KMS-11 (cell line): ENCODE measurements at regions not wholly inside any gene's neighbourhood (a gene's known extent, or its start where the extent isn't known, plus 50 kb on each side); places are given as distances from the start of the nearest gene placed in this dataset.

Experiments used
- H2AFZ ChIP-seq: fragments of 200-600 bp; sonication (generic); 2 replicates; pipeline ENCODE4 v1.6.1; 2016; ENCODE audit warnings: antibody characterized with exemption, mixed run types, low read depth
- H3K27ac ChIP-seq: fragments of 200-600 bp; sonication (generic); 2 replicates; pipeline ENCODE4 v1.6.1; 2016; ENCODE audit warnings: mild to moderate bottlenecking, mixed run types
- H3K27me3 ChIP-seq: fragments of 200-600 bp; sonication (generic); 2 replicates; pipeline ENCODE4 v1.6.1; 2017; ENCODE audit warnings: mild to moderate bottlenecking, low read depth, mixed run types, moderate library complexity; ENCODE audit not compliant: insufficient read depth
- H3K36me3 ChIP-seq: fragments of 200-600 bp; sonication (generic); 2 replicates; pipeline ENCODE4 v1.6.1; 2017; ENCODE audit warnings: mild to moderate bottlenecking, mixed run types; ENCODE audit not compliant: insufficient read depth
- H3K4me1 ChIP-seq: fragments of 200-600 bp; sonication (generic); 2 replicates; pipeline ENCODE4 v1.6.1; 2016; ENCODE audit warnings: mild to moderate bottlenecking, low read depth, mixed run types; ENCODE audit not compliant: poor library complexity, severe bottlenecking
- H3K4me2 ChIP-seq: fragments of 200-600 bp; sonication (generic); 2 replicates; pipeline ENCODE4 v1.7.0; 2016; ENCODE audit warnings: mild to moderate bottlenecking, mixed run types
- H3K4me3 ChIP-seq: fragments of 200-600 bp; sonication (generic); IDR thresholded peaks from 2 replicates; pipeline ENCODE4 v1.6.1; 2017; ENCODE audit warnings: low read depth, low read length, mixed read lengths; ENCODE audit not compliant: insufficient read depth
- H3K79me2 ChIP-seq: fragments of 200-600 bp; sonication (generic); 2 replicates; pipeline ENCODE4 v1.6.1; 2016; ENCODE audit warnings: low read depth, mixed run types; ENCODE audit not compliant: insufficient read depth
- H3K9ac ChIP-seq: fragments of 200-600 bp; sonication (generic); 2 replicates; pipeline ENCODE4 v1.6.1; 2016; ENCODE audit warnings: mild to moderate bottlenecking, mixed run types
- H4K20me1 ChIP-seq: fragments of 200-600 bp; sonication (generic); 2 replicates; pipeline ENCODE4 v1.6.1; 2016; ENCODE audit warnings: mild to moderate bottlenecking, mixed run types; ENCODE audit not compliant: insufficient read depth
- TF ChIP-seq, protein P1 (sequence below): fragments of 200-600 bp; sonication (generic); conservative IDR thresholded peaks from 2 replicates; pipeline ENCODE4 v1.6.1; 2017; ENCODE audit warnings: low read depth, mild to moderate bottlenecking, antibody characterized with exemption, low read length, moderate library complexity, mixed read lengths

DNA sequence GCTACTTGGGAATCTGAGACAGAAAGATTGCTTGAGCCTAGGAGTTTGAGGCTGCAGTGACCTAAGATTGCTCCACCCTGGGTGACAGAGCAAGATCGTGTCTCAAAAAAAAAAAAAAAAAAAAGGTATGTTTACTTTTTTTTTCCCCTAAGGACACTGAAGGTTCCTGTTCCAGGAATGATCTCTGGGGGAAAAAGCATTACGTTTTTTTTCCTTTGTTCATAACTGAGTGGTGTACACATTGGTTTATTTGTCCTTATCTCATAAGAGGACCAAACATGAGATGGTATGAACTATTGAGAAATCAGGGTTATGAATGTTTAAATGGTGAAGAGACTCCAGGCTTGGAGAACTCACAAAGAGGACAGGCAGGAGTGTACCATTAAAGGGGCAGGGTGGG is 120.4 kb upstream of the IL1RAPL2 start:
- no peak overlapping the region for H3K4me2 ChIP-seq
- H3K4me1 ChIP-seq = no peaks in the 10 kb centered on the region
- no peaks in the 10 kb centered on the region for H3K79me2 ChIP-seq
- no peak overlapping the region for H3K4me3 ChIP-seq
- H2AFZ ChIP-seq = no peak overlapping the region
- TF ChIP-seq, protein P1, sequence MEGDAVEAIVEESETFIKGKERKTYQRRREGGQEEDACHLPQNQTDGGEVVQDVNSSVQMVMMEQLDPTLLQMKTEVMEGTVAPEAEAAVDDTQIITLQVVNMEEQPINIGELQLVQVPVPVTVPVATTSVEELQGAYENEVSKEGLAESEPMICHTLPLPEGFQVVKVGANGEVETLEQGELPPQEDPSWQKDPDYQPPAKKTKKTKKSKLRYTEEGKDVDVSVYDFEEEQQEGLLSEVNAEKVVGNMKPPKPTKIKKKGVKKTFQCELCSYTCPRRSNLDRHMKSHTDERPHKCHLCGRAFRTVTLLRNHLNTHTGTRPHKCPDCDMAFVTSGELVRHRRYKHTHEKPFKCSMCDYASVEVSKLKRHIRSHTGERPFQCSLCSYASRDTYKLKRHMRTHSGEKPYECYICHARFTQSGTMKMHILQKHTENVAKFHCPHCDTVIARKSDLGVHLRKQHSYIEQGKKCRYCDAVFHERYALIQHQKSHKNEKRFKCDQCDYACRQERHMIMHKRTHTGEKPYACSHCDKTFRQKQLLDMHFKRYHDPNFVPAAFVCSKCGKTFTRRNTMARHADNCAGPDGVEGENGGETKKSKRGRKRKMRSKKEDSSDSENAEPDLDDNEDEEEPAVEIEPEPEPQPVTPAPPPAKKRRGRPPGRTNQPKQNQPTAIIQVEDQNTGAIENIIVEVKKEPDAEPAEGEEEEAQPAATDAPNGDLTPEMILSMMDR = no peak
- H4K20me1 ChIP-seq = no peaks in the 10 kb centered on the region
- no peaks in the 10 kb centered on the region for H3K36me3 ChIP-seq
- H3K27me3 ChIP-seq = no peaks in the 10 kb centered on the region
- H3K9ac ChIP-seq = no peak overlapping the region
- no peak overlapping the region for H3K27ac ChIP-seq

DNA sequence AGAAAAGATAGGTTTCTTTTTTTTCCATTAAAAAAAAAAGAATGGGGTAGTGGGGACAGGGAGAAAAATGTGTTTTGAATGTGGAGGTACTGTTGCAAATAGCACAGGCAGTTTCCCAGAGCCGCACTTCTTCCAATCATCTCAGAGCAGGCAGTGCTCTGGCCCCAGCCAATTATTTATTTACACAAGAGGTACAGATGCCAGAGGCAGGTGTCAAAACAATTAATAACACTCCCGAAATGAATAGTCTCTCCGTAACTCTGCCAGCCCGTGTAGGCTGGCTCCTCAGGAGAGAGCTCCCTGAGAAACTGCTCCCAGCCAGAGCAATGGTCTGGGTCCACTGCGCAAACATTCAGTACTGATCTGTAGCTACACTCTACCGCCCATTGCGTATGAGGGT is 130.8 kb upstream of the IL1RAPL2 start:
- Histone ChIP-seq H3K4me3 (no peak overlapping the region), H3K4me1 (no peaks in the 10 kb centered on the region), H4K20me1 (no peaks in the 10 kb centered on the region), H3K36me3 (no peaks in the 10 kb centered on the region), H3K4me2 (no peak overlapping the region), H3K27me3 (no peaks in the 10 kb centered on the region), H3K9ac (no peak overlapping the region), H3K27ac (no peak overlapping the region), H2AFZ (no peak overlapping the region), H3K79me2 (no peaks in the 10 kb centered on the region)
- TF ChIP-seq, protein P1 = no peak

- Histone ChIP-seq H3K4me2 (no peak overlapping the region), H4K20me1 (no peaks in the 10 kb centered on the region), H2AFZ (no peak overlapping the region), H3K36me3 (no peaks in the 10 kb centered on the region), H3K27me3 (no peaks in the 10 kb centered on the region), H3K4me3 (no peak overlapping the region), H3K79me2 (no peaks in the 10 kb centered on the region), H3K9ac (no peak overlapping the region), H3K4me1 (no peaks in the 10 kb centered on the region), H3K27ac (no peak overlapping the region)
- TF ChIP-seq, protein P1 = no peak
Observed at GRCh38 chrX:104432321-104432720, 133.7 kb upstream of the IL1RAPL2 start.

GRCh38 chrX:104430742-104431119 is 135.3 kb upstream of the IL1RAPL2 start:
- Histone ChIP-seq H3K27ac (no peak overlapping the region), H3K27me3 (no peaks in the 10 kb centered on the region), H2AFZ (no peak overlapping the region), H4K20me1 (no peaks in the 10 kb centered on the region), H3K4me3 (no peak overlapping the region), H3K4me2 (no peak overlapping the region), H3K79me2 (no peaks in the 10 kb centered on the region), H3K9ac (no peak overlapping the region), H3K4me1 (no peaks in the 10 kb centered on the region), H3K36me3 (no peaks in the 10 kb centered on the region)
- TF ChIP-seq, protein P1 = no peak
